Neural progenitor cell (in vitro differentiated cells): ENCODE measurements at regions not wholly inside any gene's neighbourhood (a gene's known extent, or its start where the extent isn't known, plus 50 kb on each side); places are given as distances from the start of the nearest gene placed in this dataset.

Source experiments
- EZH2phosphoT487 ChIP-seq: fragments of 200-600 bp; sonication (generic); IDR thresholded peaks from 2 replicates; pipeline ENCODE4 v1.6.1; 2017; ENCODE audit warnings: antibody characterized with exemption
- TF ChIP-seq, protein P1 (sequence below): fragments of 200-600 bp; sonication (generic); IDR thresholded peaks from 2 replicates; pipeline ENCODE4 v1.5.1; 2017; ENCODE audit warnings: antibody characterized with exemption, mild to moderate bottlenecking

GRCh38 chr14:88075269-88075981 is 70.5 kb downstream of the GPR65 start:
- TF ChIP-seq, protein P1, sequence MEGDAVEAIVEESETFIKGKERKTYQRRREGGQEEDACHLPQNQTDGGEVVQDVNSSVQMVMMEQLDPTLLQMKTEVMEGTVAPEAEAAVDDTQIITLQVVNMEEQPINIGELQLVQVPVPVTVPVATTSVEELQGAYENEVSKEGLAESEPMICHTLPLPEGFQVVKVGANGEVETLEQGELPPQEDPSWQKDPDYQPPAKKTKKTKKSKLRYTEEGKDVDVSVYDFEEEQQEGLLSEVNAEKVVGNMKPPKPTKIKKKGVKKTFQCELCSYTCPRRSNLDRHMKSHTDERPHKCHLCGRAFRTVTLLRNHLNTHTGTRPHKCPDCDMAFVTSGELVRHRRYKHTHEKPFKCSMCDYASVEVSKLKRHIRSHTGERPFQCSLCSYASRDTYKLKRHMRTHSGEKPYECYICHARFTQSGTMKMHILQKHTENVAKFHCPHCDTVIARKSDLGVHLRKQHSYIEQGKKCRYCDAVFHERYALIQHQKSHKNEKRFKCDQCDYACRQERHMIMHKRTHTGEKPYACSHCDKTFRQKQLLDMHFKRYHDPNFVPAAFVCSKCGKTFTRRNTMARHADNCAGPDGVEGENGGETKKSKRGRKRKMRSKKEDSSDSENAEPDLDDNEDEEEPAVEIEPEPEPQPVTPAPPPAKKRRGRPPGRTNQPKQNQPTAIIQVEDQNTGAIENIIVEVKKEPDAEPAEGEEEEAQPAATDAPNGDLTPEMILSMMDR: no peak
- no peak for TF ChIP-seq EZH2phosphoT487
